H1 (cell line): ENCODE measurements at regions not wholly inside any gene's neighbourhood (a gene's known extent, or its start where the extent isn't known, plus 50 kb on each side); places are given as distances from the start of the nearest gene placed in this dataset.

Experiments used
- CREB1 ChIP-seq: IDR thresholded peaks from 2 replicates; pipeline ENCODE4 v1.6.1; 2012; ENCODE audit warnings: inconsistent platforms
- EP300 ChIP-seq, 2 experiments: IDR thresholded peaks; 1 replicate in 1 of 2; 2 replicates in 1 of 2; pipeline ENCODE4 v1.6.1; 2011 to 2012; ENCODE audit warnings: low read depth in 2 of 2, low read length in 2 of 2, mild to moderate bottlenecking in 2 of 2, borderline replicate concordance in 1 of 2, inconsistent platforms in 1 of 2, moderate library complexity in 1 of 2
- EZH2 ChIP-seq: fragments of 200-600 bp; sonication (generic); IDR thresholded peaks from 2 replicates; pipeline ENCODE4 v1.7.1; 2012; ENCODE audit warnings: low read depth, mild to moderate bottlenecking, moderate library complexity, low read length, inconsistent platforms; ENCODE audit not compliant: severe bottlenecking
- POLR2A ChIP-seq, 2 experiments: IDR thresholded peaks; 1 replicate in 1 of 2; 2 replicates in 1 of 2; pipeline ENCODE4 v1.6.1; 2011; ENCODE audit warnings: low read depth in 2 of 2, low read length in 2 of 2, mild to moderate bottlenecking in 2 of 2; ENCODE audit errors: control extremely low read depth in 1 of 2
- SIX5 ChIP-seq: IDR thresholded peaks from 2 replicates; pipeline ENCODE4 v1.6.1; 2011; ENCODE audit warnings: mild to moderate bottlenecking, low read depth, low read length
- TAF1 ChIP-seq: IDR thresholded peaks from 2 replicates; pipeline ENCODE4 v1.6.1; 2011; ENCODE audit warnings: mild to moderate bottlenecking, low read depth, low read length
- TF ChIP-seq, protein P1 (sequence below), 3 experiments: IDR thresholded peaks; 1 replicate in 2 of 3; 2 replicates in 1 of 3; pipeline versions ENCODE4 v1.5.1 to v1.6.1; 2011; ENCODE audit warnings: low read length in 3 of 3, mild to moderate bottlenecking in 3 of 3, inconsistent platforms in 2 of 3, low read depth in 1 of 3, moderate library complexity in 1 of 3; ENCODE audit not compliant: insufficient read depth in 1 of 3; ENCODE audit errors: control extremely low read depth in 1 of 3
- TF ChIP-seq, protein P2 (sequence below): IDR thresholded peaks from 2 replicates; pipeline ENCODE4 v1.6.1; 2012; ENCODE audit warnings: inconsistent platforms

DNA sequence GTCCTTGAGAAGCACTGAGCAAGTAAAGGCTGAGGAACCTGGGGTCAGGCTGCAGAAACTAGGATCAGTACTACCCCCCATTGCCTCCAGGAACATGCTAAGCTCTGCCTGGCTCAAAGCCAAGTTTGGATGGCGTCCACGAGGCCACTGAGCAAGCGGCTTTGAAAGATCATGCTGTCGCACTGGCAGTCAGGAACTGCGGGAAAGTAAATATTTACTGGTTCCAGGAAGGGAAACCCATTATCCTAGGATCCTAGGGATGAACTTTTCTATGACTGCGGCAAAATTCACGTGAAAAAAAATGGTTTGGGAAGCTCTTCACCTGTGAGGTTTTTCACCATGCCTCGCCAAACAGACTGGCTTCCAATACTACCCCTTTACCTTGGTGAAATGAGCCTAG lies 75.3 kb upstream of the PJA2 start:
- TF ChIP-seq, protein P1, sequence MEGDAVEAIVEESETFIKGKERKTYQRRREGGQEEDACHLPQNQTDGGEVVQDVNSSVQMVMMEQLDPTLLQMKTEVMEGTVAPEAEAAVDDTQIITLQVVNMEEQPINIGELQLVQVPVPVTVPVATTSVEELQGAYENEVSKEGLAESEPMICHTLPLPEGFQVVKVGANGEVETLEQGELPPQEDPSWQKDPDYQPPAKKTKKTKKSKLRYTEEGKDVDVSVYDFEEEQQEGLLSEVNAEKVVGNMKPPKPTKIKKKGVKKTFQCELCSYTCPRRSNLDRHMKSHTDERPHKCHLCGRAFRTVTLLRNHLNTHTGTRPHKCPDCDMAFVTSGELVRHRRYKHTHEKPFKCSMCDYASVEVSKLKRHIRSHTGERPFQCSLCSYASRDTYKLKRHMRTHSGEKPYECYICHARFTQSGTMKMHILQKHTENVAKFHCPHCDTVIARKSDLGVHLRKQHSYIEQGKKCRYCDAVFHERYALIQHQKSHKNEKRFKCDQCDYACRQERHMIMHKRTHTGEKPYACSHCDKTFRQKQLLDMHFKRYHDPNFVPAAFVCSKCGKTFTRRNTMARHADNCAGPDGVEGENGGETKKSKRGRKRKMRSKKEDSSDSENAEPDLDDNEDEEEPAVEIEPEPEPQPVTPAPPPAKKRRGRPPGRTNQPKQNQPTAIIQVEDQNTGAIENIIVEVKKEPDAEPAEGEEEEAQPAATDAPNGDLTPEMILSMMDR (IDR thresholded peaks at IDR 0.05; ENCODE audit: control extremely low read depth in 1 of 3, insufficient read depth in 1 of 3, low read depth in 1 of 3, low read length in 3 of 3), result no peak
- TF ChIP-seq TAF1 (no peak), EP300 (IDR thresholded peaks at IDR 0.05; ENCODE audit: borderline replicate concordance in 1 of 2, low read depth in 2 of 2, low read length in 2 of 2) (no peak), CREB1 (no peak), EZH2 (no peak), SIX5 (no peak), POLR2A (IDR thresholded peaks at IDR 0.05; ENCODE audit: control extremely low read depth in 1 of 2, low read depth in 2 of 2, low read length in 2 of 2) (no peak)
- TF ChIP-seq, protein P2, sequence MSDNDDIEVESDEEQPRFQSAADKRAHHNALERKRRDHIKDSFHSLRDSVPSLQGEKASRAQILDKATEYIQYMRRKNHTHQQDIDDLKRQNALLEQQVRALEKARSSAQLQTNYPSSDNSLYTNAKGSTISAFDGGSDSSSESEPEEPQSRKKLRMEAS, result no peak
